HG02885 (cell line): ENCODE measurements at regions not wholly inside any gene's neighbourhood (a gene's known extent, or its start where the extent isn't known, plus 50 kb on each side); places are given as distances from the start of the nearest gene placed in this dataset.

Experiments used
- ATAC-seq: cut with Tn5 transposase; IDR thresholded peaks from one replicate; pipeline ENCODE4 v1.9.1; 2021; ENCODE audit warnings: mild to moderate bottlenecking; ENCODE audit not compliant: unreplicated experiment, poor library complexity

GRCh38 chr1:5751833-5752745 is 240.1 kb downstream of the NPHP4 start:
- ATAC-seq = no peak

DNA sequence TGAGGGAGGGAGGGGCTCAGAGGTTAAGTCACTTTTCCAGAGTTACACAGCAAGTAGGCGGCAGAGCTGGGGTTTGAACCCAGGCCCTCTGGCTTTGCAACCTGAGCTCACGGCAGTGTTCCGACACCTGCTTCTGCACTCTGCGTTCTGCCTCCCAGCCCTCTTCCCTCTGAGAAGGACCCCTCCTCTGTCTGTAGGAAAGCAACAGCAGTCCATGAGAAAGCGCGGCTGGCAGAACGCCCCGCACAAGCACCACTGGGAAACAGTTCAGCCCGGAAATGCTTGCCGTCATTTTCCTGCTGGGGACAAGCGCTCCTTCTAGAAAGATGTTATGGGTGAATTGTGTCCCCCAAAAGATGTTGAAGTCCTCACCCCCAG is 241.1 kb downstream of the NPHP4 start:
- no peak for ATAC-seq

DNA sequence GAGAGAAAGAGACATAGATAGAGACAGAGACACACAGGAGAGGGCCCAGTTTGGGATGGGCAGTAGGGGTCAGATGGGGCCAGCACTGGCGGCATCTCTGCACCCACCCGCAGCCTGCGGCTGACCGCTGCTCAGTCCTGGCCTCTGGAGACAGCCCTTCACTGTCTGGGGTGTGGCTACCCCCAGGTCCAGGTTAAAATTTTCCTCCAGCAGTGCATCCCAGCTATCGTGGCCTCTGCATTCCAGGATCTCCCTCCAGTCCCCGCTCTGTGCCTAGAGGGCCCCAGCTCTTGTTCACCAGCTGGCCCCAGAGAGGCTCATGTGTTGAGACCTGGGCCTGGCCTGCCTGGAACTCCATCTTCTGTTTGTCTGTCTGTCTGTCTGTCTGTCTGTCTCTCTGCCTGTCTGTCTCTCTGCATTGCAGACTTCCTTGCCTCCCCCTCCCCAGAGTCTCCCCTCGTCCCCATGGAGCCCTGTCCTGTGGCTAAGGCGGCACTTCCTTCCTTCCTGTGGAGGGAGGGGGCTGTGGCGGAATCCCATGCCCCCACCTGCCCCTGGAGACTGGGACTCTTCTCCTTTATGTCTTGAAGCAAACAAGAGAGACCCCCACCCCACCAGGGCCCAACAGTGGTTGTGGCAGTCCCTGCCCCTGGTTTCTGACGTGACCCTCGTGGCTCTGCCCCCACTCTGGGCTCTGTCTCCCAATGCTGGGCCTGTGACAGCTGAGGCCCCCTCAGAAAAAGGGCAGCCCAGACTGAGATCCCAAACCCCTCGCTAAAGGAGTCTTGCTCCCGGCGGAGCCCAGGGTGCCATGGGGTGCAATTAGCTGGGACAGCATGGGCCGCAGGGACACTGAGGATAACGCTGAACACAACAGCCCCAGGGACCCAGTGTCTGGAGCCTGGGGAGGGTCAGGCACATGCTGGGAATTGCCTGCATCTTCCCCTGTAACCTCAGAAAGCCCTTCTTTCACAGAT is 241.8 kb downstream of the NPHP4 start:
- ATAC-seq = no peak

DNA sequence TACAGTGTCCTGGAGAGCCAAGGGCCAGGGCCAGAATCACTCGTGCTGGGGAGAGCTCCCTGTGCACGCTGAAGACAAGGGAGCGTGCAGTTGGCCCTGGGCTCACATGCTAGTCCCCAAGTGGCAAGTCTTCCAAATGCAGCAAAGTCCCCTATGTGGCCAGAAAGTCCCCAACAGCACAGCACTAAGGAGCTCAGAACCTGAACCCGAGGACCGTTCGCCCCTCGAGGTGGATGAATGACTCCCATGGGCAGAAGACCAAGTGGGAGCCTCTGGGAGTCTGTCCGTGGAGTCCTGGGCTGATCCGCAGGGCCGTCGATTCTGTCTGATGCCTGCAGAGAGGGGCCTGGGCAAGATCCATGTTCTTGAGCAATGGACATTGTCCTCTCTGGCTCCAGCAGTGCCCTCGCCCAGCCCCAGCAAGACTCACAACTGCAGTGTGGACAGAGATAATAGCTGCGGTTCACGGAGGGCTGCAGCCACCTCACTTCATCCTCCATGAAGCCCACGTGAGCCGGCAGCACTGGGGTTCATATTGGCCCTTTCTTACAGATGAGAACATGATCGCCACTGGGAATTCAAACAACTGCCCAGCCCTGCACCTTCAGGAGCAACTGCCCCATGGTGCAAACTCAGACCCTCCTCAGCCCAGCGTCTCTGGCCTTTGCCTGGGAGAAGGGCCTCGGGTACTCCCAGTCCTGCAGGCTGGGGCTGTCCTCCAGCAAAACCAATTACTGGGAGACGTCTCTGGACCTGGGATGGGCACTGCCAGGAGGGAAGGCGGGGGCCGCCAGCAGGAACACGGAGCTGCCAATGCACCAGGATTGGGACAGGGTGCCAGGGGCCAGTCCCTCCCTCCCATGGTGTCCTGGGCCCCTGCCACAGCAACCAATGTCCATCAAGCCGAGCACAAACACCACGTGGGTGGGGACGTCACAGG is 243.7 kb downstream of the NPHP4 start:
- no peak for ATAC-seq

- ATAC-seq = no peak
Measured at GRCh38 chr1:5747426-5748285, 244.6 kb downstream of the NPHP4 start.

DNA sequence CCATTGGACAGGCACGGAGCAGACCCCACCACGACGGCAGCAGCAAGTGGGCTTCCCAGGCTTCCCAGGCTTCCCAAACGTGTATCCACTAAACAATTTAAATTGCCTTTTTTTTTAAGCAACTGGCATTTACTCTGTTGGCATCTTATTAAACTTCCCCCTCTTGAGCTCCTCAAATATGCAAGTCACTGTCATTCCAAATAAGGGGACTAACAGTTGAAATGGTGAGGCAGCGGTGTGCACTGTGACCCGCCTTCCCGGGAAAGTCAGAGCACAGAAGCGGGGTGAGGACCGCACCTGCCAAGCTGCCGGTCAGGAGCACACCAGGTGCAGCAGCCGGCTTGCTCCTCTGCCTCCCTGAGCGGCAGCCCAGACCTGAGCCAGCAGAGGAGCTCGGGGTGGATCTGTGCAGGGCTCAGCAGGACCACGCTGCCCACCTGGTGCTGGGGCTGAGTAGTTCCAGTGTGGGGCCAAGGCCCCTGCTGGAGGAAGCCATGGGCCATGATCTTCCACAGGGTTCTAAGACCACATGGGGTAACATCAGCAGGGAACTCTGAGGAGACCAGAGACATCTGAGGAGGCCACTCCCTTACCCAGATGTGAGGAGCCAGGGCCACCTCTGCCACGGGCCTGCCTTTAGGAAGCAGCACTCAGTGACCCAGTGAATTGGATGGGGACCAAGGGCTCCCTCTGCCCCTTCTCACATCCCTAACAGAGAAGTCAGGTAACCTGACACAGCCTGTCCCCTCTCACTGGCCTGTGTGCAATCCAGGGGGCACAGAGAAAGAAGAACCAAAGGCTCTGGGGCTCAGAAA is 245.4 kb downstream of the NPHP4 start:
- no peak for ATAC-seq

GRCh38 chr1:5745800-5746610 is 246.2 kb downstream of the NPHP4 start:
- no peak for ATAC-seq

GRCh38 chr1:5744911-5745799 is 247.1 kb downstream of the NPHP4 start:
- no peak for ATAC-seq

GRCh38 chr1:5744341-5744740 is 247.9 kb downstream of the NPHP4 start:
- no peak for ATAC-seq

DNA sequence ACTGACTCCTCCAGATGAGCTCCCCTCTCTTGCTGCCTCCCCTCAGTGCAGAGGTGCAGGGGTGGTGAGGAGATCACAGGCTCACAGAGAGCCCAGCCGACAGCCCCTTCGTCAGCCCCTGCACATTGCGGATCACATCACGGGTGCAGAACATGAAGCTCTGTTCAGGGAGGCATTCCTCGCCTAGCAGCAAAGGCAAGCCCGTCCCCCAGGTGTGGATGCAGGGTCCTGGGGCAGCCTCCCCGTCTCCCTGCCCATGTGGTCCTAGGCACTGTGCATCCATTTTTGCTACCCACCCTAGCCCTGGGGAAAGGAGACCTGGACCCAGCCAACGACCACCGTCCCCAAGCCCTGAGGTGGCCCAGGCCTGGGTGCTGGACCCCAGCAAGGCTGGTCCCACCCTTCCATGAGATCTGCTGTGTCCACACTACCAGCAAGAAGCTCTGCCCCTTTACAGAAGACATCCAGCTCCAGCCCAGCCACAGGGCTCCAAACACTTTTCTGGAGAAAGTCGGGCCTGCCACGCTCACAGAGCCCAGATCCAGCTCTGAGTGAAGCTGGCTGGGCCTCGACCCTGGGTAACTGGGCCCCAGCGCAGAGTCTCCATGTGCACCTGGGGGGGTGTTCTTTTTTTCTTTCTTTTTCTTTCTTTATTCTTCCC is 248.7 kb downstream of the NPHP4 start:
- no peak for ATAC-seq

DNA sequence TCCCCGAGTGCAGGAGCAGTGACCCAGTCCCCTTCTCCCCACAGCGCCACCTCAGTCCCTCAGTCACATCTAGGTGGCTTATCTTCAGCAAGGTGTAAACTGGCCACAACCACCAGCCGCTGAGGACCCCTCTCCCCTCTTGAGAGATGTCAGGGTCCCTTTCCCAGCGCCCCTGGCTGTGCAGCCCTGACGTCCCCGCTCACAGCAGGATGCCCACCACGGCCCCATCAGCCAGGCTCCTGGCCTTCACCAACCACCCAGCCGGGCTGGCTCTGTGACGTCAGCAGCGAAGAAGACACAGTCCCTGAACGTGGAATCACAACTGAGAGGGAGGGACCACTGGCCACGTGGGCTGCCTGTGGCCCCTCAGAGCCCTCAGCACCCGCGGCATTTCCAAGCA is 249.4 kb downstream of the NPHP4 start:
- no peak for ATAC-seq

DNA sequence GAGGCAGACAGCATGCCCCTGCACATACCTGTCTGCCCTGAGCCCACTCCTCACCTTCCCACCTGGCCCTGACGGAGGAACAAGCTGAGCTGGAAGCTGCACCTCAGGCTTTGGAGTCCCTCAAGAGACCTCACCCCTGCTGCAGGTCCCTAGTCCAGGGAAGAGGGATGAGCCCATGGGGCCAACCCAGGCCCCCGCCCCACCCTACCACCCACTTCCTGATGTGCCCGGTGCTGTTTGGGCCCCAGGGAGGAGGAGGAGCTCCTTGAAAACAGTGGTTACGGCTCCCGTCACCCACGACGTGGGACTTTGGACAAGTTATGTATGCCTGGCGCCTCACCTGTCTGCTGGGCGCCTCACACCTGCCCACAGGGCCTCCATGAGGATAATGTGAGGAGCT is 250.2 kb downstream of the NPHP4 start:
- no peak for ATAC-seq

- no peak for ATAC-seq
Measured at GRCh38 chr1:5740865-5741860, 251.1 kb downstream of the NPHP4 start.

DNA sequence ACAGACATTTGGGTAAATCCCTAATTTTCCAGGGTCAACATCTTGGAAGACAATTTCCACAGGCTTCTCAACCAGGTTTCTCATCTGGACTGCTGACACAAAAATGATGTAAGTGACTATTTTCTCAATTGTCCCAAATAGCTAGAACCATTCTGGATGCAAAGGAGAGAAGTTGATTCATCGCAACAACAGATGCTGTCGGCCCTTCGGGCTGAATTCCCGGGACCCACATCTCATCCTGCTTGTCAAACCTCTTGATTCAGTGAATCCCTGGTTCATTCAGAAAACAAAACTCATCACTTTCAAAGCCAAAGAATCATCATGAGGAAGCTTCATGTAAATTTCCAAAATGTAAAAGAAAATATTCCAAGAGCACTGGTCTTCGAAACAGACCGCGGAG is 251.8 kb downstream of the NPHP4 start:
- ATAC-seq = no peak

DNA sequence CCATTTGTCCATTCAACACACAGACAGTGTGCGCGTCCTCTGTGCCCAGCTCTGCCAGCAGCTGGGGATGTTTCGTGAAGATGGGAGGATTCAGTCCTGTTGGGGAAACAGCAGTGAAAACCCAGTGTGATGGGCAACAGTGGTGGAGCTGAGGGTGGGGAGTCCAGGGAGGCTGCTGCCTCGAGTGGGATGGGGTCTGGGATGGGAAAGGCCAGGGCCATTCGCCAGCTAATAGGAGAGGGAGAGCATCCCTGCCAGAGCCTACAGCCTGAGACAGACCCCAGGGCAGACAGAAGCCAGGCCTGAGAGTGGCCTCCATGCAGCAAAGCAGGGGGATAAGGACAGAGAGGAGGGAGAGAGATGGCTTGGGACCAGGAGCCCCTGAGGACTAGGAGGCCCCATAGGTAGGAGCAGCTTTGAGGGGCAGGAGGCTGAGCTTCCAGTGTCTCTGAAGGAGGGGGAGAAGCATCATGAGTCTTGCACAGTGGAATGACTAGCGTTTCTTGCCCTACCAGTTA is 252.6 kb downstream of the NPHP4 start:
- no peak for ATAC-seq
